ENCODE measurements at regions not wholly inside any gene's neighbourhood (a gene's known extent, or its start where the extent isn't known, plus 50 kb on each side); places are given as distances from the start of the nearest gene placed in this dataset.

- Histone ChIP-seq H3K27ac (no peak overlapping the region), H3K36me3 (no peaks in the 10 kb centered on the region), H3K27me3 (no peaks in the 10 kb centered on the region), H3K4me1 (no peaks in the 10 kb centered on the region), H3K9me3 (no peaks in the 10 kb centered on the region), H3K4me3 (no peak overlapping the region)
- no peak for TF ChIP-seq CTCF (IDR thresholded peaks at IDR 0.05)
- intact Hi-C loops (cut with DNase I): no loop called here
- DNase-seq (ENCODE audit: low spot score in 2 of 2): no peak
These were observed 136.1 kb upstream of the RAP1B start for GRCh38 chr12:68474467-68475204.

- Histone ChIP-seq H3K9me3 (no peaks in the 10 kb centered on the region), H3K27me3 (no peaks in the 10 kb centered on the region), H3K4me3 (no peak overlapping the region), H3K27ac (no peak overlapping the region), H3K36me3 (no peaks in the 10 kb centered on the region), H3K4me1 (no peaks in the 10 kb centered on the region)
- DNase-seq (ENCODE audit: low spot score in 2 of 2): no peak
- intact Hi-C loops (cut with DNase I): no loop called here
- no peak for TF ChIP-seq CTCF (IDR thresholded peaks at IDR 0.05)
These were observed 133.9 kb upstream of the RAP1B start for GRCh38 chr12:68476794-68477193.

GRCh38 chr12:68477261-68477772 lies 133.4 kb upstream of the RAP1B start:
- Histone ChIP-seq H3K4me1 (no peaks in the 10 kb centered on the region), H3K9me3 (no peaks in the 10 kb centered on the region), H3K27ac (no peak overlapping the region), H3K4me3 (no peak overlapping the region), H3K27me3 (no peaks in the 10 kb centered on the region), H3K36me3 (no peaks in the 10 kb centered on the region)
- no peak for DNase-seq (ENCODE audit: low spot score in 2 of 2)
- no peak for TF ChIP-seq CTCF (IDR thresholded peaks at IDR 0.05)
- intact Hi-C loops (cut with DNase I): no loop called here

GRCh38 chr12:68477906-68478305 lies 132.8 kb upstream of the RAP1B start:
- no peaks in the 10 kb centered on the region for H3K27me3 ChIP-seq
- no peak overlapping the region for H3K4me3 ChIP-seq
- no peaks in the 10 kb centered on the region for H3K4me1 ChIP-seq
- no peaks in the 10 kb centered on the region for H3K9me3 ChIP-seq
- DNase-seq (ENCODE audit: low spot score in 2 of 2): no peak
- no peaks in the 10 kb centered on the region for H3K36me3 ChIP-seq
- intact Hi-C loops (cut with DNase I): no loop called here
- no peak for TF ChIP-seq CTCF (IDR thresholded peaks at IDR 0.05)
- no peak overlapping the region for H3K27ac ChIP-seq

GRCh38 chr12:68478516-68479260 lies 132.0 kb upstream of the RAP1B start:
- Histone ChIP-seq H3K27me3 (no peaks in the 10 kb centered on the region), H3K27ac (no peak overlapping the region), H3K4me1 (no peaks in the 10 kb centered on the region), H3K4me3 (no peak overlapping the region), H3K36me3 (no peaks in the 10 kb centered on the region), H3K9me3 (no peaks in the 10 kb centered on the region)
- intact Hi-C loops (cut with DNase I): no loop called here
- no peak for TF ChIP-seq CTCF (IDR thresholded peaks at IDR 0.05)
- no peak for DNase-seq (ENCODE audit: low spot score in 2 of 2)
